GM18907 (cell line): ENCODE measurements at regions not wholly inside any gene's neighbourhood (a gene's known extent, or its start where the extent isn't known, plus 50 kb on each side); places are given as distances from the start of the nearest gene placed in this dataset.

Experiments
- ATAC-seq: cut with Tn5 transposase; IDR thresholded peaks from one replicate; pipeline ENCODE4 v1.9.1; 2021; ENCODE audit warnings: mild to moderate bottlenecking, moderate library complexity; ENCODE audit not compliant: unreplicated experiment

- no peak for ATAC-seq
Observed at GRCh38 chr16:73504591-73505575, 457.0 kb upstream of the ZFHX3 start.

GRCh38 chr16:73503093-73503492, 455.2 kb upstream of the ZFHX3 start:
- ATAC-seq, result no peak

GRCh38 chr16:73499276-73499675, 451.3 kb upstream of the ZFHX3 start:
- ATAC-seq, result no peak

GRCh38 chr16:73485880-73486279, 438.0 kb upstream of the ZFHX3 start:
- no peak for ATAC-seq

GRCh38 chr16:73483934-73484711, 436.2 kb upstream of the ZFHX3 start:
- ATAC-seq, result no peak

GRCh38 chr16:73483076-73483791, 435.3 kb upstream of the ZFHX3 start:
- no peak for ATAC-seq

GRCh38 chr16:73482310-73482709, 434.4 kb upstream of the ZFHX3 start:
- ATAC-seq, result no peak

GRCh38 chr16:73480381-73480780, 432.5 kb upstream of the ZFHX3 start:
- no peak for ATAC-seq

GRCh38 chr16:73473713-73474112, 425.8 kb upstream of the ZFHX3 start:
- no peak for ATAC-seq

- no peak for ATAC-seq
Observed at GRCh38 chr16:73464834-73465233, 416.9 kb upstream of the ZFHX3 start.

GRCh38 chr16:73459586-73459985, 411.7 kb upstream of the ZFHX3 start:
- no peak for ATAC-seq

- ATAC-seq, result no peak
Observed at GRCh38 chr16:73457851-73458250, 409.9 kb upstream of the ZFHX3 start.

- no peak for ATAC-seq
Observed at GRCh38 chr16:73448970-73449369, 401.0 kb upstream of the ZFHX3 start.

GRCh38 chr16:73447846-73448245, 399.9 kb upstream of the ZFHX3 start:
- ATAC-seq, result no peak

GRCh38 chr16:73434621-73435020, 386.7 kb upstream of the ZFHX3 start:
- no peak for ATAC-seq

- ATAC-seq, result no peak
Observed at GRCh38 chr16:73433731-73434307, 385.9 kb upstream of the ZFHX3 start.

- ATAC-seq, result no peak
Observed at GRCh38 chr16:73432850-73433730, 385.2 kb upstream of the ZFHX3 start.

- no peak for ATAC-seq
Observed at GRCh38 chr16:73430138-73430537, 382.2 kb upstream of the ZFHX3 start.

- no peak for ATAC-seq
Observed at GRCh38 chr16:73428121-73428520, 380.2 kb upstream of the ZFHX3 start.

- ATAC-seq, result no peak
Observed at GRCh38 chr16:73427164-73427563, 379.2 kb upstream of the ZFHX3 start.
